Keratinocyte (primary cell): ENCODE measurements at regions not wholly inside any gene's neighbourhood (a gene's known extent, or its start where the extent isn't known, plus 50 kb on each side); places are given as distances from the start of the nearest gene placed in this dataset.

Source experiments
- CTCF ChIP-seq, 3 experiments: IDR thresholded peaks in 1 of 3; conservative IDR thresholded peaks in 1 of 3; optimal IDR thresholded peaks in 1 of 3; 2 replicates in 2 of 3; 3 replicates in 1 of 3; pipeline versions ENCODE3 to v1.5.1; 2011; ENCODE audit warnings: low read length in 3 of 3, mild to moderate bottlenecking in 3 of 3, moderate library complexity in 2 of 3, control low read depth in 1 of 3, inconsistent platforms in 1 of 3; ENCODE audit not compliant: insufficient read depth in 2 of 3; ENCODE audit errors: extremely low read depth in 1 of 3
- EZH2 ChIP-seq: IDR thresholded peaks from one replicate; pipeline ENCODE4 v1.6.1; 2012; ENCODE audit warnings: inconsistent platforms, mild to moderate bottlenecking, low read length, moderate library complexity

- TF ChIP-seq CTCF (optimal IDR thresholded peaks at IDR 0.05 in 1 of 3, IDR thresholded peaks at IDR 0.05 in 1 of 3, conservative IDR thresholded peaks at IDR 0.05 in 1 of 3; ENCODE audit: extremely low read depth in 1 of 3, insufficient read depth in 2 of 3, low read length in 3 of 3): no peak
- TF ChIP-seq EZH2: no peak
Observed at GRCh38 chr11:90391756-90392155, 168.9 kb upstream of the CHORDC1 start.
